HG03469 (cell line): ENCODE measurements at regions not wholly inside any gene's neighbourhood (a gene's known extent, or its start where the extent isn't known, plus 50 kb on each side); places are given as distances from the start of the nearest gene placed in this dataset.
"Not testable (repeated sequence)": the region's sequence is repeated elsewhere in the genome, so short reads cannot be mapped to it uniquely, and the experiment has no call there.

Experiments
- ATAC-seq: cut with Tn5 transposase; IDR thresholded peaks from one replicate; pipeline ENCODE4 v1.9.1; 2021; ENCODE audit warnings: mild to moderate bottlenecking, moderate library complexity, moderate number of reproducible peaks; ENCODE audit not compliant: unreplicated experiment

DNA sequence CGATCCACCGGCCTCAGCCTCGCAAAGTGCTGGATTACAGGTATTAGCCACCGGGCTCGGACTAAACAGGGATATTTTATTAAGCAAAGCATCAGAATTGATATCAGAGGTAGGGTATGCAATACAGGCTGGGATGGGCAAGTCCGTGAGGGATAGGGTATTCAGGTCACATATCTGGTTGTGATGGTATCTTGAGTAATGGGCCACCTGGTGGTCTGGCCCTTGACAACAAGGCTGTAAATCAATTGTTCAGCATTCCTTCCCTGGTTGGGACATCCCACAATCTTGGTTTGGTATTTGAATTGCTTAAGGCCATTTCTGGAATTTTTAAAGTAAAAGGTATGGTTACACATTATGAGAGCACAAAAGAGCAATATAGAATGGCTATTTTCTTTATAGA, 1588.0 kb downstream of the SLITRK1 start:
- ATAC-seq: no peak

- ATAC-seq: no peak
Measured at GRCh38 chr13:82292334-82292733, 1589.9 kb downstream of the SLITRK1 start.

GRCh38 chr13:82291852-82292251, 1590.4 kb downstream of the SLITRK1 start:
- ATAC-seq: no peak

- no peak for ATAC-seq
Measured at GRCh38 chr13:82275644-82276043, 1606.6 kb downstream of the SLITRK1 start.

DNA sequence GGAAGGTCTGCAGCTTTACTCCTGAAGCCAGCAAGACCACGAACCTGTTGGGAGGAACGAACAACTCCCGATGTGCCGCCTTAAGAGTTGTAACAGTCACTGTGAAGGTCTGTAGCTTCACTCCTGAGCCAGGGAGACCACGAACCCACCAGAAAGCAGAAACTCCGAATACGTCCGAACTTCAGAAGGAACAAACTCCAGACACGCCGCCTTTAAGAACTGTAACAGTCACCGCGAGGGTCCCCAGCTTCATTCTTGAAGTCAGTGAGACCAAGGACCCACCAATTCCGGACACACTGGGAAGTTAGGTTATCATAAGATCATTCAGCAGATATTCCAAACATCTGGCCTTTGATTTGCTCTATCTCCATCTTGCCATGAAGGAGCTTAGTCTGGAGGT, 1623.0 kb downstream of the SLITRK1 start:
- no peak for ATAC-seq

DNA sequence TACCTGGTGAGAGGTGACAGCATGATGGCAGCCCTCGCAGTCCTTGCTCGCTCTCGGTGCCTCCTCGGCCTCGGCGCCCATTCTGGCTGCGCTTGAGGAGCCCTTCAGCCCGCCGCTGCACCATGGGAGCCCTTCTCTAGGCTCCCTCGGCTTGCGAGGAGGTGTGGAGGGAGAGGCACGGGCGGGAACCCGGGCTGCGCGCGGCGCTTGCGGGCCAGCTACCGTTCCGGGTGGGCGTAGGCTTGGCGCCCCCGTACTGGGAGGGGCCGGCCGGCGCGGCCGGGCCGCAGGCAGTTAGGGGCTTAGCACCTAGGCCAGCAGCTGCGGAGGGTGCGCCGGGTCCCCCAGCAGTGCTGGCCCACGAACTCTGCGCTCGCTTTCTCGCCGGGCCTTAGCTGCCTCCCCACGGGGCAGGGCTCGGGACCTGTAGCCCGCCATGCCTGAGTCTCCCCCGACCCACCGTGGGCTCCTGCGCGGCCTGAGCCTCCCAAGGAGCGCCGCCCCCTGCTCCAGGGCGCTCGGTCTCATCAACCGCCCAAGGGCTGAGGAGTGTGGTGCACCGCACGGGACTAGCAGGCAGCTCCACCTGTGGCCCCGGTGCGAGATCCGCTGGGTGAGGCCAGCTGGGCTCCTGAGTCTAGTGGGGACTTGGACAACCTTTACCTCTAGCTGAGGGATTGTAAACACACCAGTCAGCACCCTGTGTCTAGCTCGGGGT, 1624.3 kb downstream of the SLITRK1 start:
- ATAC-seq: no peak

DNA sequence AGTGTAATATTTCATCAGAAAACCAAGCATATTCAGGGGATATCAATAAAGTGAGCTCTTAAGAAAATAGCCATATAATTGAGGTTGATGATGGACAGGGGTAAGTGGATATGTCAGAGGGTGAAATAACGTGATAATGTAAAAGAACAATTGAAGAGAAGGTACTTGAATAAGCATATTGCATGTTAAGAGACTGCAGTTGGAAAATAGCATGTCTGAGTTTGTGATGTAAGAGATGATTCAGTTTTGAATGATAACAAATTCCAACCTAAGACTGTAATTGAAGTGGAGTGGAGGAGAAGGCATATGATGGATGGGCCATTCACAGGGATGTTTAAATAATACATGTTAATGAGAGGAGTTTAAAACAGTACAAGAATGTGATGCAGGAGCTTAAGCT, 1633.5 kb downstream of the SLITRK1 start:
- ATAC-seq: no peak

DNA sequence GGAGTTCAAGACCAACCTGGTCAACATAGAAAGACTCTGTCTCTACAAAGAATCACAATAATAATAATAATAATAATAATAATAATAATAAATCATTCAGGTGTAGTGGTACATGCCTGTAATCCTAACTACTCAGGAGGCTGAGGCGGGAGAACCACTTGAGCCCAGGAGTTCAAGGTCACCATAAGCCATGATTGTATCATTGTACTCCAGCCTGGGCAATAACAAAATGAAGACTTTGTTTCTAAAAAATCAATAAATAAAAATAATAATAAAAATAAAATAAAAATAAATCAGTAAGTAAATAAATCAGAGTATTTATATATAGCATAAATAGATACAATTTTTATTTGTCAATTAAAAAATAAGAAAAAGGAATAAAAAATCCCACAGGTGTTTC, 1636.4 kb downstream of the SLITRK1 start:
- no peak for ATAC-seq

- no peak for ATAC-seq
Measured at GRCh38 chr13:82224806-82225205, 1657.5 kb downstream of the SLITRK1 start.

GRCh38 chr13:82221621-82222020, 1660.7 kb downstream of the SLITRK1 start:
- no peak for ATAC-seq

GRCh38 chr13:82220641-82221040, 1661.6 kb downstream of the SLITRK1 start:
- no peak for ATAC-seq

DNA sequence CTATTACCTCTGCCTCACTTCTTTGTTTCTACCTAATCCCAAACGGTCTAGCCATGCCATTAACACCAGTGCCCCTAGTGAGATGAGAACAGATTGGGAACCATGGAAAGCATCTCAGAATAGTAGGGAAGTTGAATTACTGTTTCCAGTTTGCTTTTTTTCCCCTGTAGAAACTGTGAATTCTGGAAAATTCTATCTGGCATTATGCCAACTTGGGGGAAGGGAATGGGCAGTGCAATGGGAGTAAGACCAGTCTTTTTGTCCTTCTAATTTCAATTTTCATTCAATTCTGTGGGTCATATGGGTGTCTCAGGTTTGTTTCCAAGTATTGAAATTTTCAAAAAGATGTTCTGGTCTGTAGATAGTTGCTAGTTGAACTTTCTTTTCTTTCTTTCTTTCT, 1666.1 kb downstream of the SLITRK1 start:
- ATAC-seq: no peak

GRCh38 chr13:82214341-82214740, 1667.9 kb downstream of the SLITRK1 start:
- no peak for ATAC-seq

GRCh38 chr13:82206241-82206640, 1676.0 kb downstream of the SLITRK1 start:
- no peak for ATAC-seq

GRCh38 chr13:82202398-82202797, 1679.9 kb downstream of the SLITRK1 start:
- ATAC-seq: no peak

- ATAC-seq: no peak
Measured at GRCh38 chr13:82196087-82196486, 1686.2 kb downstream of the SLITRK1 start.

DNA sequence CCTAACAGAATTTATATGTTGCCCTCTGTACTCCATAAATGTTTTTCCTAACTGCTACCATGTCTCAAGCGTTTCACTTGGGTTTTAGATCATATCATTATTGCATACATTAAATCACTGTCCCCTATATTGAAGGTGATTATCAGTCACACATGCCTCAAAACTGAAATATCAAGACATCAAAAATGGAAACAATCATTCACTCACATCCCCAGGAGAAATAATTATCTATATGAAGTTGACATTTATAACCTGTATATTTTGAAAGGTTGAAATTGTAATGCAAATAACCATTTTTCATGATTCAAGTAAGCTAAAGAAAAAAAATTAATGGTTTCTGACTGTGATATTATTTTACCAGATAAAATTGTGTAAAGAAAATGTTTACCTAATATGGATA, 1695.0 kb downstream of the SLITRK1 start:
- no peak for ATAC-seq

GRCh38 chr13:82176751-82177150, 1705.5 kb downstream of the SLITRK1 start:
- no peak for ATAC-seq

DNA sequence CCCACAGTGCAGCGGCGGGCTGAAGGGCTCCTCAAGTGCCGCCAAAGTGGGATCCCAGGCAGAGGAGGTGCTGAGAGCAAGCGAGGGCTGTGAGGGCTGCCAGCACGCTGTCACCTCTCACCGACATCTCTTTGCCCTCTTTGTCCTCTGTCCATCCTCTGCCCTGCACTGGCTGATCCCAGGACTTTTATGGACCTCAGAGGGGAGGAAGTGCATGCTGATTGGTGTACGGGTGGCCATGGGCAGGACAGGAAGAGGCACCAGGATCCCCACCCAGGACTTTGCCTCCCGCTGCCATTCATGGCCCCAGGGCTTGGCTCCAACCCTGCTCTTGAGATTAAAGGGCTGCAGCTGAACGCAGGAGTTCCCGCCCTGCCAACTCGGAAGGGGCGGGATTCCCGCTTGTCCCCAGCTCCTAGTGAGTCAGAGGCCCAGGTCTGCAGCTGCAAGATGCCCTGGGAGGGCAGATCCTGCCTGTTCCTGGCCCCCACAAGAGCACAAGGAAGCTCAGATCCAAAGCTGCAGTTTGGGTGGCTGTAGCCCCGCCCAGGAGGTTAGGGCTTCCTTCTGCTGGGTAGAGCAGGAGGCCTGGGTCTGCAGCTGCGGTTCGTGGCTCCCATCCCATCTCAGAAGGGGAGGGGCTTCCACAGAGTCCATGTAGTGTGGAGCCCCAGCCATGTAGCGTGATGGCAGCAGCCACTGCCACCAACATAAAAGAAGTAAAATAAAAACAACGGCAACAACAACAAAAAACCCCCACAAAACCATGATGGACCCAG, 1716.7 kb downstream of the SLITRK1 start:
- ATAC-seq: no peak

GRCh38 chr13:82164780-82165395, 1717.4 kb downstream of the SLITRK1 start:
- not testable (repeated sequence) for ATAC-seq

DNA sequence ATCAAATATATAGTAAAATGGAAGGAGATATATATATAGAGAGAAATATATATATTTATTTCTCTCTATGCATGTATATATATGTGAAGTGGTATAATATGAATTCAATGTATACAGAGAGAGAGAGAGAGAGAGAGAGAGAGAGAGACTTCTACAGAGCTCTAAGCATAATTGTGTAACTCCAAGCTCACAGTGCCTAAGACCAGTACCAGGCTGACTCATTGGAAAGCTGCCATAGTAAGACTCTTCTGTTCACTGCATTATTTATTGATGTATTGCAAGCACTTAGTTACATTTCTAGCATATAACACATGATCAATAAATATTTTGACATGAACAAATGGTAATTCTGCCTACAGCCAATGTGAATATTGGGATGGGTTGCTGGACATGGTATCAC, 1734.7 kb downstream of the SLITRK1 start:
- ATAC-seq: no peak

- no peak for ATAC-seq
Measured at GRCh38 chr13:82136880-82137279, 1745.4 kb downstream of the SLITRK1 start.
